ENCODE measurements at regions not wholly inside any gene's neighbourhood (a gene's known extent, or its start where the extent isn't known, plus 50 kb on each side); places are given as distances from the start of the nearest gene placed in this dataset.
"Not testable (repeated sequence)": the region's sequence is repeated elsewhere in the genome, so short reads cannot be mapped to it uniquely, and the experiment has no call there.

- no peak overlapping the region for H3K4me2 ChIP-seq (ENCODE audit: low read depth, low read length, poor library complexity, severe bottlenecking)
- no peak overlapping the region for H3K9ac ChIP-seq (ENCODE audit: low read length)
- no peaks in the 10 kb centered on the region for H3K27me3 ChIP-seq (ENCODE audit: low read length)
Observed at GRCh38 chr9:124140941-124141568, 116.7 kb upstream of the NEK6 start.

GRCh38 chr9:124144561-124145123 lies 113.1 kb upstream of the NEK6 start:
- not testable (repeated sequence) for H3K27ac ChIP-seq (ENCODE audit: low read depth, low read length)

More at GRCh38 chr9:124140941-124141568, 116.7 kb upstream of the NEK6 start:
- Histone ChIP-seq H2AFZ (ENCODE audit: low read depth, low read length, severe bottlenecking) (no peak overlapping the region), H3K9me2 (replicated peaks; ENCODE audit: insufficient read depth, low read length) (no peaks in the 10 kb centered on the region), H3K4me3 (ENCODE audit: insufficient read depth, low read length, poor library complexity, severe bottlenecking) (no peak overlapping the region), H3K36me3 (ENCODE audit: low read length) (no peaks in the 10 kb centered on the region), H3F3A (ENCODE audit: insufficient read depth) (peaks cover 25% of the 10 kb centered on the region), H3K79me2 (ENCODE audit: insufficient read depth, low read length) (no peaks in the 10 kb centered on the region), H3K27ac (ENCODE audit: low read depth, low read length) (no peak overlapping the region), H4K20me1 (ENCODE audit: low read depth, low read length) (no peaks in the 10 kb centered on the region), H3K9me3 (ENCODE audit: insufficient read depth, low read length) (no peaks in the 10 kb centered on the region)
- TF ChIP-seq CTCF (IDR thresholded peaks at IDR 0.05; ENCODE audit: insufficient read depth, low read length, poor library complexity, severe bottlenecking) (no peak), EZH2phosphoT487 (conservative IDR thresholded peaks at IDR 0.05; ENCODE audit: low read length) (no peak)

GRCh38 chr9:124146031-124146561 lies 111.7 kb upstream of the NEK6 start:
- Histone ChIP-seq H3F3A (ENCODE audit: insufficient read depth) (no peaks in the 10 kb centered on the region), H3K36me3 (ENCODE audit: low read length) (no peaks in the 10 kb centered on the region), H2AFZ (ENCODE audit: low read depth, low read length, severe bottlenecking) (no peak overlapping the region), H4K20me1 (ENCODE audit: low read depth, low read length) (no peaks in the 10 kb centered on the region), H3K9ac (ENCODE audit: low read length) (no peak overlapping the region), H3K9me3 (ENCODE audit: insufficient read depth, low read length) (no peaks in the 10 kb centered on the region), H3K27me3 (ENCODE audit: low read length) (no peaks in the 10 kb centered on the region), H3K79me2 (ENCODE audit: insufficient read depth, low read length) (no peaks in the 10 kb centered on the region), H3K4me2 (ENCODE audit: low read depth, low read length, poor library complexity, severe bottlenecking) (no peak overlapping the region), H3K9me2 (replicated peaks; ENCODE audit: insufficient read depth, low read length) (no peaks in the 10 kb centered on the region), H3K27ac (ENCODE audit: low read depth, low read length) (no peak overlapping the region), H3K4me3 (ENCODE audit: insufficient read depth, low read length, poor library complexity, severe bottlenecking) (no peak overlapping the region)
- TF ChIP-seq CTCF (IDR thresholded peaks at IDR 0.05; ENCODE audit: insufficient read depth, low read length, poor library complexity, severe bottlenecking) (no peak), EZH2phosphoT487 (conservative IDR thresholded peaks at IDR 0.05; ENCODE audit: low read length) (no peak)

More at GRCh38 chr9:124144561-124145123, 113.1 kb upstream of the NEK6 start:
- H3K4me2 ChIP-seq (ENCODE audit: low read depth, low read length, poor library complexity, severe bottlenecking); H3K9me2 ChIP-seq (replicated peaks; ENCODE audit: insufficient read depth, low read length); H3K36me3 ChIP-seq (ENCODE audit: low read length); H3K27me3 ChIP-seq (ENCODE audit: low read length); H3K9me3 ChIP-seq (ENCODE audit: insufficient read depth, low read length); H2AFZ ChIP-seq (ENCODE audit: low read depth, low read length, severe bottlenecking); H3K4me3 ChIP-seq (ENCODE audit: insufficient read depth, low read length, poor library complexity, severe bottlenecking); H3K79me2 ChIP-seq (ENCODE audit: insufficient read depth, low read length); H3K9ac ChIP-seq (ENCODE audit: low read length); H4K20me1 ChIP-seq (ENCODE audit: low read depth, low read length); H3F3A ChIP-seq (ENCODE audit: insufficient read depth): not testable (repeated sequence)

GRCh38 chr9:124149992-124150391 lies 107.8 kb upstream of the NEK6 start:
- H3K36me3 ChIP-seq (ENCODE audit: low read length) = no peaks in the 10 kb centered on the region

More at GRCh38 chr9:124149992-124150391, 107.8 kb upstream of the NEK6 start:
- Histone ChIP-seq H3K27ac (ENCODE audit: low read depth, low read length) (no peak overlapping the region), H4K20me1 (ENCODE audit: low read depth, low read length) (no peaks in the 10 kb centered on the region), H3K9me2 (replicated peaks; ENCODE audit: insufficient read depth, low read length) (no peaks in the 10 kb centered on the region), H3K9ac (ENCODE audit: low read length) (no peak overlapping the region), H3K79me2 (ENCODE audit: insufficient read depth, low read length) (no peaks in the 10 kb centered on the region), H3K4me2 (ENCODE audit: low read depth, low read length, poor library complexity, severe bottlenecking) (no peak overlapping the region), H3K27me3 (ENCODE audit: low read length) (no peaks in the 10 kb centered on the region), H3K4me3 (ENCODE audit: insufficient read depth, low read length, poor library complexity, severe bottlenecking) (no peak overlapping the region), H3F3A (ENCODE audit: insufficient read depth) (no peaks in the 10 kb centered on the region), H2AFZ (ENCODE audit: low read depth, low read length, severe bottlenecking) (no peak overlapping the region), H3K9me3 (ENCODE audit: insufficient read depth, low read length) (no peaks in the 10 kb centered on the region)
- TF ChIP-seq CTCF (IDR thresholded peaks at IDR 0.05; ENCODE audit: insufficient read depth, low read length, poor library complexity, severe bottlenecking) = no peak
- no peak for TF ChIP-seq EZH2phosphoT487 (conservative IDR thresholded peaks at IDR 0.05; ENCODE audit: low read length)

Data from SU-DHL-6 (cell line).